Activated T-cell treated with anti-CD3 and anti-CD28 coated beads, Interleukin-2, amount 50 U/mL, for 48 hours (primary cell): ENCODE measurements at regions not wholly inside any gene's neighbourhood (a gene's known extent, or its start where the extent isn't known, plus 50 kb on each side); places are given as distances from the start of the nearest gene placed in this dataset.
"Not testable (repeated sequence)": the region's sequence is repeated elsewhere in the genome, so short reads cannot be mapped to it uniquely, and the experiment has no call there.

ENCODE experiments used
- DNase-seq, 2 experiments: peaks; one replicate each; pipeline ENCODE4 v3.0.0-alpha.2; 2020

DNA sequence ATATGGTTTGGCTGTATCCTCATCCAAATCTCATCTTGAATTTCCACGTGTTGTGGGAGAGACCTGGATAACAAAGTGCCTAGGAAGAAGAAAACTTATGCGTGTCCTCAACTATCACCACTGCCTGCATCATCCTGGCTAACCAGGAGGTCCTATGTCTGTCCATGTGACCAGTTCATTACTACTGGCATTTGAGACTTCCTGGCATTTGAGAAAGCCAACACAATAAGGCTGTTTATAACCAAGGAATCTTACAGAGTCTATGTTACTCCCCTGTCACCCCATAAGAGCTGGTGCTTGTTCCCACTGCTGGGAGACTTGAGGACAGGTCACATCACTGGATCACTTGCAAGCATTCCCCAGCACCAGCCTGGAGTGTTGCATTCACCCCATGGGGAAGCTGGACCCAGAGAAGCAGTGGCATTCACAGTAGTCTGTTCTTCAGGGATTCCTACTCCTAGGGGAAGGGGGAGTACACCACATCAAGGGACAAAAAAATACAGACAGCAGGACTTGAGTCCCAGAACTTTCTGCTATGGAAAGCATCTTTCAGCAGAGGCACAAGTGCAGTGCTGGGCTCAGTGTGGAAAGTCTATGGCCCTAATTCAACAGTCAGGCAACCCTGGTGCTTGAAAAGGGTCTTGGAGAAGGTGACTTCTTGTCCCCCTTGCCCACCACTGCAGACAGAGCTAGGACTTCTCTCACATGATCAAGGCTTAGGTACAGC lies 717.1 kb downstream of the SEMA5A start:
- DNase-seq, result no peak

GRCh38 chr5:8829323-8830029 lies 716.4 kb downstream of the SEMA5A start:
- no peak for DNase-seq

DNA sequence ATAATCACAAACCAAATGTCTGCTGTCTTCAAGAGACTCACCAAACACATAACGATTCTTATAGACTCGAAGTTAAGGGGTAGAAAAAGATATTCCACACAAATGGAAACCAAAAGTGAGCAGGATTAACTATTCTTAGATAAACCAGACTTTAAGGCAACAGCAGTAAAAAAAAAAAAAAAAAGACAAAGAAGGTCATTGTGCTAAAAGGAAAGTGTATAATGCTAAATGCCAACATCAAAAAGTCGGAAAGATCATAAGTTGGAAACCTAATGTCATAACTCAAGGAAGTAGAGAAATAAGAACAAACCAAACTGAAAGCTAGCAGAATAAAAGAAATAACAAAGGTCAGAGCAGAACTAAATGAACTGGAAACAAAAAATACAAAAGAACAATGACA lies 714.6 kb downstream of the SEMA5A start:
- DNase-seq, result no peak

GRCh38 chr5:8831854-8832253 lies 714.0 kb downstream of the SEMA5A start:
- DNase-seq, result no peak

GRCh38 chr5:8839361-8840055 lies 706.4 kb downstream of the SEMA5A start:
- no peak for DNase-seq

DNA sequence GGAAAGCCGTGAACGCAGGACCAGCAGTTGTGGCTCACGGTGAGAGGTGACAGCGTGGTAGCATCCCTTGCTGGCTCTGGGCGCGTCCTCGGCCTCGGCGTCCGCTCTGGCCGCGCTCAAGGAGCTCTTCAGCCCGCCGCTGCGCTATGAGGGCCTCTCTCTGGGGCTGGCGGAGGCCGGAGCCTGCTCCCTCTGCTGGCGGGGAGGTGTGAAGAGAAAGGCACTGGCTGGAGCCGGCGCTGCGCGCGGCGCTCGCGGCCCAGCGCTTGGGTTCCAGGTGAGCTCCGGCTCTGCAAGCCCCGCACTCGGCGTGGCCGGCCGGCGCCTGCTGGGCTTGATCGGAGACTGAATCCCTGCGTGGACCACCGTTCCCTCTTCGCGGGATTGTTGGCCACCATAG lies 705.6 kb downstream of the SEMA5A start:
- no peak for DNase-seq

- DNase-seq, result not testable (repeated sequence)
These were observed 705.1 kb downstream of the SEMA5A start for GRCh38 chr5:8840746-8841145.

DNA sequence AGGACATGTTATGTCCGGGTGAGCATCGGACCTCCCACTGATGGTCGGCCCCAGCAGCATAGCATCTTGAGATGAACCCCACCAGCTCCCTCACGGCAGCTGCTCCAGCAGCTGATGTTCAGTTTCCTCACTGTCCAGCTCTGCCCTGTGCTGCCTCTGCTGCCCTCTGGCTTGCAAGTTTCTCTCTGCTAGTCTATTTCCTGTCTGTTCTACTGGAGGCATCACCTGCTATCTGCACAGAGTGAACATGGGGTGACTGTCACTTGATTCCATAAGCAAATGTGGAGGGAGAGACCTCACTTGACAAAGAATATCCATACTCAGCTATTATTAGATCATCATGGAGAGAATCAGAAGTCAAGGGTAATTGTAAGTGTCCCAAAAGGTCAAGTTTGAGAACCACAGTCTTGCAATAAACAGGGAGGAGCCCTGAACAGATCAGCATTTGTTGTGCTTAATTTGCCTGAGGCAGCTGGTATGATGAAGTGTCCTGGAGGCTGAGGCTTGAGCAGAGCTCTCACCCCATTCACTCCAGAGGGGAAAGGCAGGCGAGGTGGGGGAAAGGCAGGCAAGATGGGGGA lies 702.8 kb downstream of the SEMA5A start:
- DNase-seq, result no peak

DNA sequence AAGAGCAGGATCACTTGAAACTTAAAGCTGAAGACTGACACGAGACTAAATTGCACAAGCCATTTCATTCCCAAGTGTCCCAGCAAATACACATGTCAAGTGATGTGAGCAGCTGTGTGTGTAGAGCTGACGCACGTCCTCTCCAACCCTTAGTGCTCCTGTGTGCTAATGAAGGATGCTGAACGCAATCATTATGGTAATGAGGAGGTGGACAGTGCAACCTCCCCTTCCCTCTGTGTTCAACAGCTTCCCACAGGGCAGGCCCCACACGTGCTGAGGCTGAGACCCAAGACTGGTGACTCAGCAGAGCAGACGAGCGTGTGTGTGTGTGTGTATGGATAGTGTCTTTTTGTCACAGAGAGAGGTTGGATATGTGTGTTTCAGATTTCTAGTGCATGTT lies 702.1 kb downstream of the SEMA5A start:
- no peak for DNase-seq

DNA sequence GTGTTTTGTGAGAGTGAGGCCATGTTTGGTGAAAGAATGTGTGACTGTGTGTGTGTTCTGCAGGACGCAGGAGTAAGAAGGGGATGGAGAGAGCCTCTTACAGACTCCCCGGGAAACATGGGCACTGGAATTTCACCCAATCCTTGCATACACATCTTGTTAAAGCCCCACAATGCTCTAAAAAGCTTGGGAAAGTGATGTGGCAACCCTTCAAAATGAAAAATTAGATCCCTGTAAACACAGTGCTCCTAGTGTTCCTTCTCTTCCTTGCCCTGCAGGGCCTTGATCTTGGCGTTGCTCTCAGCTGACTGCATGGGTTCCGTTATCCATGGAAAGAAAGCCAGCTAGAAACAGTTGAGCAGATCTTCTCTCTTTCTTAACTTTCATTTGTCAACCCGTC lies 701.7 kb downstream of the SEMA5A start:
- no peak for DNase-seq

- DNase-seq, result no peak
These were observed 701.0 kb downstream of the SEMA5A start for GRCh38 chr5:8844847-8845246.

GRCh38 chr5:8845296-8845695 lies 700.6 kb downstream of the SEMA5A start:
- DNase-seq, result no peak

DNA sequence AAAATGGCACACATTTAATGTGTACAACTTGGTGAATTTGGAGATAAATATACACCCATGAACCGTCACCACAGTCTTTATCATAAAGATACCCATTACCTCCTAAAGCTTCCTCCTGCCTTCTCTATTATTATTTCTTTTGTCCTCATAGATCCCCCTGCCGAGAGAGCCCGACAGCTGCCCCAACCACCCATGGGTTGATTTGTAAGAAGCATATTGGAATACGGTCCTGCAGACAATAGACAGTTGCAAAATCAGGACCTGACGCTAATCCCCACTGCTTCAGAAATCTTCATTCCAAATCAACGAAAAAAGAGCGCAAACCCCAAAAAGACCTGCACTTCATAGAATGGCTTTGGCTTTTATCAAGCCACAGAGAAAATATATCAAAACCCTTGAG lies 697.5 kb downstream of the SEMA5A start:
- DNase-seq, result no peak

GRCh38 chr5:8848997-8849594 lies 696.8 kb downstream of the SEMA5A start:
- DNase-seq, result no peak

DNA sequence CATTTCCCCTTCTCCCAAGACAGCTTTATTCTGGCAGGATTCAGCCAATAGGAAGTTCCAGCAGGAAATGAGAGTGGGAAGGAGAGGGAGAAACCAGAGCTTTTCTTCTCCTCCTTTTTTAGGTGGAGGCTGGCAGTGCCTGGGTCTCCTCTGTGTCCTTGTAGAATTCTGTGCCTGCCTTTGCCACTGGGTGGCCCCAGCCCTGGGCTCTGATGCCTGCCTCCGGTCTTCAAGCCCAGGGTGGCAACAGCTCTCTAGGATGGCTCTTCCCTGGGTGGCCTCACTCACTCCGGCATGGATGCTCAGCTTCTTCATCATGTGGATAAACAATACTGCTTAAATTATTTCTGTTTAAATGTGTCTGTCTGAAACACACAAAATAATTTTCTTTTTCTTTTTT lies 694.8 kb downstream of the SEMA5A start:
- DNase-seq, result no peak

GRCh38 chr5:8857051-8857450 lies 688.8 kb downstream of the SEMA5A start:
- DNase-seq, result no peak

- DNase-seq, result no peak
These were observed 684.1 kb downstream of the SEMA5A start for GRCh38 chr5:8861764-8862163.

- no peak for DNase-seq
These were observed 681.8 kb downstream of the SEMA5A start for GRCh38 chr5:8864053-8864452.

- no peak for DNase-seq
These were observed 680.6 kb downstream of the SEMA5A start for GRCh38 chr5:8865266-8865665.

DNA sequence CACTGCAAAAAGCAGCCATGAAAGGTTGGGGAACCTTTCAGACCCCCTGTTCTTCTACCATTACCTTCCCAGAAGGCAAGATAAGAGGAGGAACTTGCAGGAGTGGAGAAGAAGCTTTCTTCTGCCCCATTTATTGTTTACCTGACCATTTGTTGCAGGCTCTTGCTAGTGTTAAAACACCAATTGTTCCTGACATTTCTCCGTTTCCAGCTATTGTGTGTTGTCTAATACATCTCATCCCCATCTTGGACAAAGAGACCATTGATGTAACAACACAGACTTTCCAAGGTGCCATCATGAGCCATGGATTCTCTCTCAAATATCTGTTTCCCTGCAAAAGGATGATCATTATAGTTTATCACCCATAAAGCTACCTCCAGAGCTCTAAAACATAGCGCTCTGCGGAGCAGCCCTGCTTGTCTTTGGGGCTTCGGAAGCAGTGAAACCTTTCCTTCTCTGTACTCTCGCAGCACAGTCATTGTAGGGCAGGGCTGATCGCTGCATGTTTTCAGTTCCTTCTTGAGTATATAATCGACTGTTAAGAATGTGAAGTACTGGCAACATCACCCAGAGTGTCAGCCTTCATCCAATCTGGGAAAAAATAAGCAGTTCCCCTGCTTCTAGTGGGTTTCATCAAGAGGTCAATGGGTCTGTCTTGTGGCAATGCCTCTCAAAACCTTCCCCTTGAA lies 680.0 kb downstream of the SEMA5A start:
- no peak for DNase-seq

GRCh38 chr5:8868283-8868682 lies 677.6 kb downstream of the SEMA5A start:
- DNase-seq, result no peak

DNA sequence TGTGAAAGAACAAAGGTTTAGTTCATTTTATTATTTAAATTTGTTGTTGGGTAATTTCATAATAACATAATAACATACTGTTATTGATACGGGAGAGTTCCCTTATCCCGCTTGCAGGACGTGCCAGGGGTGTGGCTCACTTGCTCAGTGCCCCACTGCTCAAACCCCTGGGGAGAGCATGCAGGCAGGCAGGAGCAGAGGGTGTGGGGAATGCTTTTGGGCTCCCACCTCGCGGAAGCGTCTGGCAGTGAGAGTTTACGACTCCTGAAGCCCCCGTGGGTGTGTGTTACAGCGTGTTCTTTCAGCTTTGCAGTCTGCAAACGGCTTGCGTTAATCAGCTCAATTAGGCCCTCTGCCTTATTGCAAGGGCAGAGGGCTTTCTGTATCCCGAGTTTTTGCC lies 675.9 kb downstream of the SEMA5A start:
- DNase-seq, result no peak
